HFF-Myc (cell line): ENCODE measurements at regions not wholly inside any gene's neighbourhood (a gene's known extent, or its start where the extent isn't known, plus 50 kb on each side); places are given as distances from the start of the nearest gene placed in this dataset.

Experiments used
- DNase-seq: peaks from one replicate; pipeline ENCODE4 v3.0.0-alpha.2; 2011; ENCODE audit warnings: low read depth; ENCODE audit errors: extremely low read depth
- H3K4me3 ChIP-seq: replicated peaks from 2 replicates; pipeline ENCODE4 v1.5.1; 2011; ENCODE audit warnings: low read depth, mild to moderate bottlenecking, control low read depth, low read length
- TF ChIP-seq, protein P1 (sequence below): IDR thresholded peaks from 2 replicates; pipeline ENCODE4 v1.5.1; 2012; ENCODE audit warnings: mild to moderate bottlenecking, low read depth, low read length, control low read depth; ENCODE audit errors: missing control alignments

DNA sequence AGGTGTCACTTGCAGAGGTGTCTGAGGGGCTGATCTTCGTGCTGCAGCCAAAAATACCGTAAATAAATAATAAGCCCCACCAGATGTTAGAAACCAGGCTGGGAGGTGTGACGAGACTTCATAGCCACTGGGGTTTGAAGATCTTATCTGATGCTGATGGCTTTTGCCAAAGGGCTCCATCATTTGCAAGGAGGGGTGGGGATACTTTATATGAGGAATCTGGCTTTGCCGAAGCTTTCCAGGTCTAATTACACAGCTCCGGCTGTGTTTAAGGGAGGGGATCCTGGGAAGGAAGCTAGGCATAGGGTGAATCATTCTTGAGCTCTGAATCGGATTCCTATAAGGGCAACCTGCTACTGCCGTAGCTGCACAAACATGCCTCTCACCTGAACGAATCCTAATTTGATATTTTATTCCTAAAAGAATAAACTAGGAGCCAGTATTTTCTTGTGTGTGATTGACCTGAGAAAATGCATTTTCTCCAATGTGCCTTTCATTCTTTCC lies 249.6 kb downstream of the SOD2 start:
- H3K4me3 ChIP-seq, result no peak overlapping the region
- TF ChIP-seq, protein P1, sequence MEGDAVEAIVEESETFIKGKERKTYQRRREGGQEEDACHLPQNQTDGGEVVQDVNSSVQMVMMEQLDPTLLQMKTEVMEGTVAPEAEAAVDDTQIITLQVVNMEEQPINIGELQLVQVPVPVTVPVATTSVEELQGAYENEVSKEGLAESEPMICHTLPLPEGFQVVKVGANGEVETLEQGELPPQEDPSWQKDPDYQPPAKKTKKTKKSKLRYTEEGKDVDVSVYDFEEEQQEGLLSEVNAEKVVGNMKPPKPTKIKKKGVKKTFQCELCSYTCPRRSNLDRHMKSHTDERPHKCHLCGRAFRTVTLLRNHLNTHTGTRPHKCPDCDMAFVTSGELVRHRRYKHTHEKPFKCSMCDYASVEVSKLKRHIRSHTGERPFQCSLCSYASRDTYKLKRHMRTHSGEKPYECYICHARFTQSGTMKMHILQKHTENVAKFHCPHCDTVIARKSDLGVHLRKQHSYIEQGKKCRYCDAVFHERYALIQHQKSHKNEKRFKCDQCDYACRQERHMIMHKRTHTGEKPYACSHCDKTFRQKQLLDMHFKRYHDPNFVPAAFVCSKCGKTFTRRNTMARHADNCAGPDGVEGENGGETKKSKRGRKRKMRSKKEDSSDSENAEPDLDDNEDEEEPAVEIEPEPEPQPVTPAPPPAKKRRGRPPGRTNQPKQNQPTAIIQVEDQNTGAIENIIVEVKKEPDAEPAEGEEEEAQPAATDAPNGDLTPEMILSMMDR, result no peak
- DNase-seq, result no peak

GRCh38 chr6:159441704-159441981 lies 251.4 kb downstream of the SOD2 start:
- H3K4me3 ChIP-seq, result no peak overlapping the region
- no peak for DNase-seq
- TF ChIP-seq, protein P1, result no peak

DNA sequence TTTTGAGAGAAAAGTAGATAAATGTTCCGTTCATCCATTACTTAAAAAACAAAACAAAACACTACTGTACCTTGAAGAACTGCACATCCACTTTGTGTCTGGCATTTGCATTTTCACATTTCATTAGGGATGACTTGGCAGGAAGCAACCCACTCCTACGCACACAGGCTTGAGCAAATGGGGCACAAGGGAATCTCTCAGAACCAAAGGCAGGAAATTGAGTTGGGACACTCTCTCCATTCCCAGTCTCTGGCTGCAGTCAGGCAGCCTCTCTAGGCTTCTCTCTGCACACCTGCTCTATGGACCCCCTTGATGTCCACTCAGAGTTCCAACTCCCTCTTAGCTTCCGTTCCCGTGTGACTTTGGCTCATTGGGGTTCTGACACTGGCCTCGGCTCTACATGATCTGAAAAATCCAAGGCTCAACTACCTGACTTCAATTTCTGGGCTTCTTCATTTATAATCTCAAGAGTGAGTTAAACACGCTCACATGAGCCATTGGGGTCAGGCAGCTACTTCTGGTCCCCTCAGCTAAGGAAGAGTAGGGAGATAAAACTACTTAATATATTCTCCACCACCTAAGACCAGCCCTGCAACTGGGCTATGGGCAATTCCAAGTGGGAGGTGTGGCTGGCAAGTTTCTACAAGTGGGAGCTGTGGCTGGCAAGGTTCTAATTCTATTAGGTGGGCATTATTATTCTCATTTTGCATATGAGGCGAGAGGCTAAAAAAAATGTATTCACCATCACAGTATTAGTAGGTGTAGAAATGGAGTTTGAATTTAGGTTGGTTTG lies 251.9 kb downstream of the SOD2 start:
- TF ChIP-seq, protein P1, result no peak
- DNase-seq, result no peak
- H3K4me3 ChIP-seq, result no peak overlapping the region

GRCh38 chr6:159440349-159440748 lies 252.7 kb downstream of the SOD2 start:
- TF ChIP-seq, protein P1, result no peak
- no peak for DNase-seq
- no peak overlapping the region for H3K4me3 ChIP-seq

GRCh38 chr6:159439651-159440050 lies 253.4 kb downstream of the SOD2 start:
- no peak overlapping the region for H3K4me3 ChIP-seq
- TF ChIP-seq, protein P1, result no peak
- DNase-seq, result no peak

- DNase-seq, result no peak
- no peak overlapping the region for H3K4me3 ChIP-seq
- TF ChIP-seq, protein P1, result no peak
Measured at GRCh38 chr6:159438106-159438505, 254.9 kb downstream of the SOD2 start.

GRCh38 chr6:159436581-159436980 lies 256.5 kb downstream of the SOD2 start:
- TF ChIP-seq, protein P1, result no peak
- DNase-seq, result no peak
- no peak overlapping the region for H3K4me3 ChIP-seq
